ENCODE measurements at regions not wholly inside any gene's neighbourhood (a gene's known extent, or its start where the extent isn't known, plus 50 kb on each side); places are given as distances from the start of the nearest gene placed in this dataset.

GRCh38 chrX:128582036-128582435, 529.8 kb upstream of the ACTRT1 start:
- TF ChIP-seq CTCF (conservative IDR thresholded peaks at IDR 0.05; ENCODE audit: low read depth, low read length): no peak
- H3K27me3 ChIP-seq (ENCODE audit: insufficient read depth, low read depth): no peaks in the 10 kb centered on the region
- no peak overlapping the region for H3K4me2 ChIP-seq
- no peaks in the 10 kb centered on the region for H3K36me3 ChIP-seq (ENCODE audit: insufficient read depth)
- H2AFZ ChIP-seq (ENCODE audit: low read depth): no peak overlapping the region
- no peak overlapping the region for H3K4me3 ChIP-seq (IDR thresholded peaks at IDR 0.05; ENCODE audit: insufficient read depth, low read depth, low read length)
- H3K27ac ChIP-seq: no peak overlapping the region
- no peak overlapping the region for H3K9ac ChIP-seq
- no peaks in the 10 kb centered on the region for H3K4me1 ChIP-seq (ENCODE audit: low read depth, poor library complexity, severe bottlenecking)
- no peaks in the 10 kb centered on the region for H4K20me1 ChIP-seq (ENCODE audit: insufficient read depth)
- H3K79me2 ChIP-seq (ENCODE audit: insufficient read depth, low read depth): no peaks in the 10 kb centered on the region

GRCh38 chrX:128581615-128582014, 529.4 kb upstream of the ACTRT1 start:
- Histone ChIP-seq H3K4me2 (no peak overlapping the region), H4K20me1 (ENCODE audit: insufficient read depth) (no peaks in the 10 kb centered on the region), H3K4me3 (IDR thresholded peaks at IDR 0.05; ENCODE audit: insufficient read depth, low read depth, low read length) (no peak overlapping the region), H3K27me3 (ENCODE audit: insufficient read depth, low read depth) (no peaks in the 10 kb centered on the region), H2AFZ (ENCODE audit: low read depth) (no peak overlapping the region), H3K79me2 (ENCODE audit: insufficient read depth, low read depth) (no peaks in the 10 kb centered on the region), H3K4me1 (ENCODE audit: low read depth, poor library complexity, severe bottlenecking) (no peaks in the 10 kb centered on the region), H3K27ac (no peak overlapping the region), H3K9ac (no peak overlapping the region), H3K36me3 (ENCODE audit: insufficient read depth) (no peaks in the 10 kb centered on the region)
- TF ChIP-seq CTCF (conservative IDR thresholded peaks at IDR 0.05; ENCODE audit: low read depth, low read length): no peak

GRCh38 chrX:128543114-128543513, 490.9 kb upstream of the ACTRT1 start:
- Histone ChIP-seq H3K9ac (no peak overlapping the region), H3K4me2 (no peak overlapping the region), H3K79me2 (ENCODE audit: insufficient read depth, low read depth) (no peaks in the 10 kb centered on the region), H3K36me3 (ENCODE audit: insufficient read depth) (no peaks in the 10 kb centered on the region), H3K4me3 (IDR thresholded peaks at IDR 0.05; ENCODE audit: insufficient read depth, low read depth, low read length) (no peak overlapping the region), H2AFZ (ENCODE audit: low read depth) (no peak overlapping the region), H3K4me1 (ENCODE audit: low read depth, poor library complexity, severe bottlenecking) (no peaks in the 10 kb centered on the region), H3K27ac (no peak overlapping the region), H3K27me3 (ENCODE audit: insufficient read depth, low read depth) (no peaks in the 10 kb centered on the region), H4K20me1 (ENCODE audit: insufficient read depth) (no peaks in the 10 kb centered on the region)
- no peak for TF ChIP-seq CTCF (conservative IDR thresholded peaks at IDR 0.05; ENCODE audit: low read depth, low read length)

GRCh38 chrX:128518508-128518907, 466.3 kb upstream of the ACTRT1 start:
- Histone ChIP-seq H3K27ac (no peak overlapping the region), H3K79me2 (ENCODE audit: insufficient read depth, low read depth) (no peaks in the 10 kb centered on the region), H3K9ac (no peak overlapping the region), H3K4me3 (IDR thresholded peaks at IDR 0.05; ENCODE audit: insufficient read depth, low read depth, low read length) (no peak overlapping the region), H3K36me3 (ENCODE audit: insufficient read depth) (no peaks in the 10 kb centered on the region), H3K4me1 (ENCODE audit: low read depth, poor library complexity, severe bottlenecking) (no peaks in the 10 kb centered on the region), H3K4me2 (no peak overlapping the region), H2AFZ (ENCODE audit: low read depth) (no peak overlapping the region), H3K27me3 (ENCODE audit: insufficient read depth, low read depth) (no peaks in the 10 kb centered on the region), H4K20me1 (ENCODE audit: insufficient read depth) (no peaks in the 10 kb centered on the region)
- peak; percentile 59; the same call in 1 of the 2 replicates for TF ChIP-seq CTCF (conservative IDR thresholded peaks at IDR 0.05; ENCODE audit: low read depth, low read length)
